DOHH2 (cell line): ENCODE measurements at regions not wholly inside any gene's neighbourhood (a gene's known extent, or its start where the extent isn't known, plus 50 kb on each side); places are given as distances from the start of the nearest gene placed in this dataset.

Experiments
- H3F3A ChIP-seq: fragments of 200-600 bp; sonication (generic), shearing (Covaris generic); 2 replicates; pipeline ENCODE4 v1.6.0; 2016; ENCODE audit warnings: antibody characterized with exemption, mild to moderate bottlenecking; ENCODE audit not compliant: control insufficient read depth, insufficient read depth
- H3K27ac ChIP-seq: fragments of 200-600 bp; sonication (generic); 2 replicates; pipeline ENCODE4 v1.5.1; 2014; ENCODE audit warnings: low read depth, mild to moderate bottlenecking, low read length, moderate library complexity
- H3K27me3 ChIP-seq: fragments of 200-600 bp; sonication (generic); 2 replicates; pipeline ENCODE4 v1.6.1; 2014; ENCODE audit warnings: mild to moderate bottlenecking, low read length, mixed read lengths; ENCODE audit not compliant: control insufficient read depth
- H3K36me3 ChIP-seq: fragments of 200-600 bp; sonication (generic); 2 replicates; pipeline ENCODE4 v1.6.1; 2014; ENCODE audit warnings: mild to moderate bottlenecking, low read length, moderate library complexity, mixed read lengths; ENCODE audit not compliant: control insufficient read depth
- H3K4me1 ChIP-seq: fragments of 200-600 bp; sonication (generic); 2 replicates; pipeline ENCODE4 v1.6.1; 2014; ENCODE audit warnings: mild to moderate bottlenecking, low read length, mixed read lengths; ENCODE audit not compliant: control insufficient read depth
- H3K4me2 ChIP-seq: fragments of 200-600 bp; sonication (generic); 2 replicates; pipeline ENCODE4 v1.6.0; 2014; ENCODE audit warnings: mild to moderate bottlenecking, low read length, moderate library complexity
- H3K4me3 ChIP-seq: fragments of 200-600 bp; sonication (generic); 2 replicates; pipeline ENCODE4 v1.5.1; 2014; ENCODE audit warnings: mild to moderate bottlenecking, low read length, mixed read lengths
- H3K79me2 ChIP-seq: fragments of 200-600 bp; sonication (generic); 2 replicates; pipeline ENCODE4 v1.6.1; 2014; ENCODE audit warnings: mild to moderate bottlenecking, low read length, mixed read lengths; ENCODE audit not compliant: control insufficient read depth
- H3K9me2 ChIP-seq: fragments of 200-600 bp; sonication (generic); replicated peaks from 2 replicates; pipeline ENCODE4 v1.6.1; 2014; ENCODE audit warnings: mild to moderate bottlenecking, low read length, mixed read lengths; ENCODE audit not compliant: control insufficient read depth
- H3K9me3 ChIP-seq: fragments of 200-600 bp; sonication (generic); 2 replicates; pipeline ENCODE4 v1.6.1; 2014; ENCODE audit warnings: antibody characterized with exemption, low read length, mixed read lengths; ENCODE audit not compliant: control insufficient read depth, insufficient read depth
- H4K20me1 ChIP-seq: fragments of 200-600 bp; sonication (generic); 2 replicates; pipeline ENCODE4 v1.6.0; 2014; ENCODE audit warnings: low read depth, mild to moderate bottlenecking, antibody characterized with exemption, low read length, moderate library complexity; ENCODE audit not compliant: control insufficient read depth, insufficient read depth
- CTCF ChIP-seq: fragments of 200-600 bp; sonication (generic); IDR thresholded peaks from one replicate; pipeline ENCODE4 v1.5.1; 2014; ENCODE audit warnings: antibody characterized with exemption, mild to moderate bottlenecking, low read depth, low read length; ENCODE audit not compliant: poor library complexity, severe bottlenecking
- EZH2phosphoT487 ChIP-seq: fragments of 200-600 bp; sonication (generic); IDR thresholded peaks from 2 replicates; pipeline ENCODE4 v1.6.1; 2017; ENCODE audit warnings: borderline replicate concordance, mild to moderate bottlenecking, antibody characterized with exemption, low read length, moderate library complexity, mixed read lengths

DNA sequence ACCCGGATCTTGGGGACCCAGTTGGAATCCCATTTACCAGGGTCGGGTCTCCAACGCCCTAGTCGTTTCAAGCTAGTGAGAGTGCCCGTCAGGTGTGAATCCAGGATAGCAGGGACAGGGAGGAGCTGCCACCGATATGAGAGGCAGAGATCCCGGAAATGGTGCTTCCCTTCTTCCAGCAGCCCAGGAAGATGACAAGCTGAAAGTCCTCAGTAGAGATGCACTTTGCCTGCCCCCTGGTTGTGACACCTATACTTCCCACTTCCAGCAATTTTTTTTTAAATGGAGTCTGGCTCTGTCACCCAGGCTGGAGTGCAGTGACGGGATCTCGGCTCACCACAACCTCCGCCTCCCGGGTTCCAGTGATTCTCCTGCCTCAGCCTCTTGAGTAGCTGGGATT is 503.0 kb downstream of the NTRK3 start:
- no peaks in the 10 kb centered on the region for H3K36me3 ChIP-seq
- H3K9me2 ChIP-seq: no peaks in the 10 kb centered on the region
- H3K79me2 ChIP-seq: no peaks in the 10 kb centered on the region
- no peak overlapping the region for H3K27ac ChIP-seq
- H3K4me1 ChIP-seq: no peaks in the 10 kb centered on the region
- H3F3A ChIP-seq: no peaks in the 10 kb centered on the region
- H3K9me3 ChIP-seq: no peaks in the 10 kb centered on the region
- TF ChIP-seq CTCF (no peak), EZH2phosphoT487 (no peak)
- no peaks in the 10 kb centered on the region for H3K27me3 ChIP-seq
- H4K20me1 ChIP-seq: no peaks in the 10 kb centered on the region
- no peak overlapping the region for H3K4me2 ChIP-seq
- no peak overlapping the region for H3K4me3 ChIP-seq

DNA sequence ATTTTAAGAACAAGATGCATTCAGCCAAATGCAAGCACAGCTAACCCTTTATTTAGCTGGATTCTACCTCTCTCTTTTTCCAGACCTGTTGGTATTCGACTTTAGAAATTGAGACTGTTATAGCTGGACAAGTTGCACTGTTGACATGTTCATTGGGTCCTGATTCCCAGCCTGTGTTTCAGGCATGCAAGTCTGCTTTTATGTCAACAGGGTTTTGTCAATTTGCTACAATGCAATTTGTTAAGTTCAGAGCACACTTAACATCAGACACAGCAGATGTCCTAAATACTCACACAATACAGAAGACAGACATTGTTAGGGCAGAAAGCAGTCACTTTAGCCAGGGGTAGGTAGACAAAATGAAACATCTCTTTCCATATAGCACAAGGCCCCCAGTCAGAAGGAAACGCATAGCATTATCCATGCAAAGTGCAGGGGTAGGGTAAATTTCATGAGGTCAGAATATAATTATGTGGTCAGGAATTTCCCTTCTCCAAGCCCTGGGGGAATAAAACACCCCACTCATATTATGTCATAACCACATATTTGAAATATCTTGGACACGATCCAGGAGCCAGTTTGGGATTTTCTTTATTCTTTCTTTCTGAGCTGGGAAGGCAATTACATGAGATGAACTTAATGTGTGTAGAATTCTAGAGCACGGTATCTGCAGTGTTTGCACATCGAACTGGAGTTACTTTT is 504.1 kb downstream of the NTRK3 start:
- no peaks in the 10 kb centered on the region for H4K20me1 ChIP-seq
- H3K4me2 ChIP-seq: no peak overlapping the region
- H3K4me1 ChIP-seq: no peaks in the 10 kb centered on the region
- no peaks in the 10 kb centered on the region for H3K9me2 ChIP-seq
- H3K36me3 ChIP-seq: no peaks in the 10 kb centered on the region
- H3K9me3 ChIP-seq: no peaks in the 10 kb centered on the region
- H3F3A ChIP-seq: no peaks in the 10 kb centered on the region
- no peak overlapping the region for H3K4me3 ChIP-seq
- H3K27me3 ChIP-seq: no peaks in the 10 kb centered on the region
- H3K27ac ChIP-seq: no peak overlapping the region
- TF ChIP-seq EZH2phosphoT487: no peak
- TF ChIP-seq CTCF: no peak
- no peaks in the 10 kb centered on the region for H3K79me2 ChIP-seq

GRCh38 chr15:87748483-87748882 is 508.1 kb downstream of the NTRK3 start:
- no peaks in the 10 kb centered on the region for H3K4me1 ChIP-seq
- H3K27me3 ChIP-seq: no peaks in the 10 kb centered on the region
- H3K36me3 ChIP-seq: no peaks in the 10 kb centered on the region
- H3K9me3 ChIP-seq: no peaks in the 10 kb centered on the region
- H3K4me2 ChIP-seq: no peak overlapping the region
- H3K79me2 ChIP-seq: no peaks in the 10 kb centered on the region
- H3K4me3 ChIP-seq: no peak overlapping the region
- H4K20me1 ChIP-seq: no peaks in the 10 kb centered on the region
- TF ChIP-seq CTCF (no peak), EZH2phosphoT487 (no peak)
- H3F3A ChIP-seq: no peaks in the 10 kb centered on the region
- H3K27ac ChIP-seq: no peak overlapping the region
- H3K9me2 ChIP-seq: no peaks in the 10 kb centered on the region
